HG02759 (cell line): ENCODE measurements at regions not wholly inside any gene's neighbourhood (a gene's known extent, or its start where the extent isn't known, plus 50 kb on each side); places are given as distances from the start of the nearest gene placed in this dataset.

ENCODE experiments used
- ATAC-seq: cut with Tn5 transposase; IDR thresholded peaks from one replicate; pipeline ENCODE4 v1.9.1; 2021; ENCODE audit warnings: mild to moderate bottlenecking, moderate library complexity; ENCODE audit not compliant: unreplicated experiment

DNA sequence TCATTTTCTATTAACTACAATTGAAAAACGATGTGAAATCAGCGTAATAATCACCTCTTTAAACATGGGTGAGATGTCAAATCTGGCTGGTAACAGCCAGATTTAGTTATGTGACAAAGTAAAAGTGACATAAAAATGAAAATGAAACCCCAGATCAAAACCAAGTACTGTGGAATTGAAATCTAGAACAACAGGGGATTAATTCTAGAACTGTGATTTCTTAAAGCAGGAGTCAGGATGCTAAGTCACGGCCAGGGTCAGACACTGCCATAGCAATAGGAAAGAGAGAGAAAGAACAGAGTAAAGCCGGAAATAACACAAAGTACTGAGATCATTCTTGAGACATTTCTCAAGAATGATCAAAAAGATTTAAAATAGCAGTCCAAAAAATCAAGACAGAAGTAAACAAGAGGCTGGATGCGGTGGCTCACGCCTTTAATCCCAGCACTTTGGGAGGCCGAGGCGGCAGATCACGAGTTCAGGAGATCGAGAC, 1183.7 kb upstream of the NXPH2 start:
- no peak for ATAC-seq

DNA sequence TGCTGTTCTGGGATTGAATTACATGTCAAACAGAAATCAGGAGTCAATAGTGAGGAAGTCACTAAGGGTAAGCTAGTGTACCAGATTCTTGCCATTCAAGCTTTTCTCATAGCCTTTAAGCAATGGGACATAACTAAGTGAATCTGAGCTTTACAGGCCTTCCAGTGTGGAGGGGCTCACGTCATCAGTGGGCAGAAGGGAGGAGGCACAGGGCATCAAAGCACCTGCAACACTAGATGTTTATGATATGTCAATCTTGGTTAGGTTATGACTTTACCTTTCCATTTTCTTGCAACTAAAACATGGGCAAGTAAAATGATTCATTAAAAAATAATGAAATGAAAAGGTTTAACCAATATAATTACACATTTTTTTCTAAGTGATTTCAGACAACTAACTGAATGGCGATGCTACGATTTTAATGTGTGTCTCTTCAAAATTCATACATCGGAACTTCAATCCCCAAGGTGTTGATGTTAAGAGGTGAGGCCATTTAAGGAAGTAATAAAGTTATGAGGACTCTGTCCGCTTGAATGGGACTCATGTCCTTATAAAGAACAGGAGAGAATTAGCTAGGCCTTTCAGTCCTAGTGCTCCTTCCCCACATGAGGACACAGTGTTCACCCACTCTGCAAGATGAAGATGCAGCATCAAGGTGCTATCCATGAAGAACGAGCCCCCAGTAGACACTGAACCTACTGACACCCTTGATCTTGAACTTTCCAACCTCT, 1169.2 kb upstream of the NXPH2 start:
- ATAC-seq: no peak

DNA sequence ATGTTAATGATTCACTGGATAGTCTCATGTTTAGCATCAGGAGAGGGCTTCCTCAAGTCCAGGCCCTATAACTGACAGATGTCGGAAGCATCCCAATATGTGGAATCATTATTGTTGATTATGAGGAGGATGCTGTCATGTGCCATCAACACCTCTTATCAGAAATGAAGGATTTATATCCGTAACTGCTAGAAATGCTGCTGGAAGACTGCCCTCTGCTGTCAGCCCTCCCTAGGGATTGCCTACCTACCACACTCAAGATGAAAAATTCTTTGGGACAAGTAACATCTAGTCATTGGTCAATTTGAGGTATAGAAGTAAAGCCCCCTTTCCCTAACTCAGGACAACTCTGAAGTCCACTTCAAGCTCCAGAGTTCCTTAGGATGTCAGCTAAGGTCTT, 1166.5 kb upstream of the NXPH2 start:
- ATAC-seq: no peak

DNA sequence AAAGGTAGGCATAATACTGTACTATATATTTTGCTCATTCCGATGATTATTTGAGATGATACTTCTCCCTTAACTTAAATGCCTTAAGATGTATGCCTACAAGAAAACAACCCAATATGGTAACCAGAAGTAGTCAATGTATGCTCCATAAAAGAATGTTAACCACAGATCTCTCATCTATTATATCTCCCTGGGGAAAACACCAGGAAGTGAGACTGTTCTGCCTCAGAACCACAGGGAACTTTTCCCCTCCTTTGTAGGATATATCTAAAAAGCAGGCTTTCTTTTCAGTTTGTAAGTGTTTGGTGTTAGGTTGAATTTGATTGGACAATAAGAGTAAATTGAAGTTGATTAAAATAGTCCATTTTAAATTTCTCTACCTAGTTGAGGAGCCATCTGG, 1160.5 kb upstream of the NXPH2 start:
- ATAC-seq: no peak

DNA sequence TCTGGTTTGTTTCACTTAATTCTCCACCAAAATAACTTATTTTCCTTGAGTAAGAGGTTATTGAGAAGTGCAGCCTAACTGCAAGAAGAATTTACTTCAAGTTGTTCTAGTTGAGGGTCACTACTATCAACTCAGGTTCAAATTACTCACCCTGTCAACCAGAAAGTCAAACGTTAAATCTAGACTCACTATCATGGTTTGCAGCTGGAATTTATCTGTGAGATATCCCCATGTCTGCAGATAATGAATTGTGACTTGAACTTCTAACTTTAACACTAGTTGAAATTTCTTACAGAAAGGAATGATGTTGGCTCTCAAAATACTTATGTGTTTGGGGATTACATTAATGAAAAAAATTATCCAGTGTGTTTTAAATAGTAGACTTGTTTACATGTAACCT, 1145.7 kb upstream of the NXPH2 start:
- ATAC-seq: no peak

DNA sequence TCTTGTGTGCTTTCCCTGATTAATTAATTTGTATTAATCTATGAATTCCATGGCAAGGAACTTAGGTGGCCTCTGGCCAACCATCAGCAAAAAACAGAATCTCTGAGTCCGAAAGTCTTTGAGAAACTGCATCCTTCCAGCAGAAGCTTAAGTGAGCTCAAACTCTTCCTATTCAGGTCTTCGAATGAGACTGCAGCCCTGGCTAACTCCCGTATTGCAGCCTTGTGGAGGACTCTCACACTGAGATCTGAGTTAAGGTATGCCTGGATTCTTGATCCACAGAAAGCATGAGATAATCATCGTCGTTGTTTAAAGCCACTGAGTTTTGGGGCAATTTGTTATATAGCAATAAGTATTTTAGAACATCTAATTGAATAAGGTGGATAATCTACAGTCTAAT, 1143.9 kb upstream of the NXPH2 start:
- ATAC-seq: no peak

DNA sequence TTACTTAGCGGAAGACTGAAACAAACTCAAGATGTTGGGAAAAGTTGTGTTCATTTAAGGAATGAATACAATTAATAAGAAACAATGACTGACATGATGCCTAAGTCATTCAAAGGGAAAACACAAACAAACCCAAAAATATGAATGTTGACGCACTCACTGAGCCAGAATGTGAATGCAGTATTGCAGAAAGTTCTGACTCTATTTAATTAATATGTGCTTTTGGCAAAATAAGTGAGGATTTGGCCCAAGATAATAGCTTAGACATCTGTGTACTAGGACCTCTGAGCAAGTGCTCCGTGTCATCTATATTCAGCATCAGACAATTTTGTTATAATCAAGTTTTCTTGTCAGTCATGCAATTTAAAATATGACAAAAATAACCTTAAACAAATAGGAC, 1138.8 kb upstream of the NXPH2 start:
- no peak for ATAC-seq

DNA sequence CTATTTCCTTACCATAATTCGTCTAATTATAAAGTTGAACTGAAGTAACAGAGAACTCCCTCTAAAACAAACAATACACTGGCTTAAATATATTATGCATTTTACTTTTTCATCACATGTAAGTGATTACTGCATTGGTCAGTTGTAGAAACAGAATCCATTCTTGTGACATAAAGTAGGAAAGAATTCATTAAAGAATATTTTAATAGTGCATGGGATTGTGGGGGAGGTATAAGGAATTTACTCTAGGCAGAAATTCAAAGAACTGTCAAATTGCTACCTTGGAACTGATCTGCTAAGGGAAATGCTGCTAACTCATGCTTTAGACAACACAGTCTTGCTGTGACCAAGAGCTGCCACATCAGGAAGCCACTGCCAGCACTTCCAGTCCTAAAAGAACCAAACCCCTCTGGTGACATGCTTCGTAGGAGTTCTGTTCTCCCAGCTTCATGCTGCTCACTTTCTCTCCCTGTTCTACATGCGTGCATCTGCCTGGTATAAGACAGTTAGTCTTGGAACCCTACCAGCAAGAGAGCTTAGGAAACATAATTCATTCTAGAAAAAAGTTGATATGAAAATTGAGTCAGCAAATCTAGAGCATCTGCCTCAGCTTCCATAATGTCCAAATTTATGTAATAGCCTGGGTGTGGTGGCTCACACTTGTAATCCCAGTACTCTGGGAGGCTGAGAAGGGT, 1137.6 kb upstream of the NXPH2 start:
- ATAC-seq: no peak

DNA sequence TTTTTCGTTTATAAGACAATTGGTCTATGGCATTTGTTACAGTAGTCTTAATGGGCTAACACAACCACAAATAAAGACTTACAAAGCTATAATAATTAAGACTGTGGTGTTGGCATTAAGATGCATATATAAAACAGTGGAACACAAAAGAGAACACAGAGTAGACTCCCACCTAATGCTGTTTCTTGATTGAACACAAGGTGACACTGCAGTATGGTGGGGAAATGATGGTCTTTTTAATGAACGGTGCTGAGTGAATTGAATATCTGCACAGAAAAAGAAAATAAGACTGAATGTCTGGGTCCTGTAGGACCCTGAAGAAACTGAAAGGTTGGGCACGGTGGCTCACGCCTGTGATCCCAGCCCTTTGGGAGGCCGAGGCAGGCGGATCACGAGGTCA, 1136.6 kb upstream of the NXPH2 start:
- no peak for ATAC-seq

DNA sequence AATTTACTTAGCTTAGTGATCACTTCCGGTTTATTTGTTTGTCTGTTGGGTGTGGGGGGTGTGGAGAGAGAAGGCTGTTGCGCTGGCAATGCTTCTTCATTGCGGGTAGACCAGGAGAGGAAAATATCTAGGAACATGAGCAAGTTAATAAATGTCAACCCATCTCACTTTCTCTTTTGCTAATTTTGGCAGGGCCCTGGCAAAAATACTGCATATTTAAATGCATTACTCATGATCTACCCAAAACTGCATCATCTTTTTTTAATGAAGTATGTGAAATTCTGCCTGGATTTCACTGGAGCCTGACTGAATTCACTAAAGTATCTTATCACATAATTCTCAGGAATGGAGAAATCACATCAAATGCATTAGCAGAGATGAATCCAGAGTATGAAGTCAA, 1131.0 kb upstream of the NXPH2 start:
- ATAC-seq: no peak

DNA sequence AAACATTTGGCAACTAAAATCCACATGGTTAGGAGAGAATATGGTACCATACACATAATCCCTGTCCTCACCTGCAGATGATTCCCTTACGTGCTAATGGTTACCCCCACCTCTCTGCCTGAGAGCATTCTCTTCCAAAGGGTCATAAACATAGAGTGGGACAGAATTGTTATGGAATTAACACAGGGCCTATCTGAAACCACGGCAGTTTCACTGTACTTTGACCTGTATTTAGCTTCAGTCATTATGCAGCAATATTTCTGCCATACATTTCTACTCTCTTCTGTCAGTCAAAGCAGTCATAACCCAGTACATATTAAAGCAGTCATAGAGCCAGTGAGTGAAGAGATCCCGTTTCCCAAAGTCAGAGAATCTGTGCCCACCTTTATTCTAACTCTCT, 1128.9 kb upstream of the NXPH2 start:
- no peak for ATAC-seq

DNA sequence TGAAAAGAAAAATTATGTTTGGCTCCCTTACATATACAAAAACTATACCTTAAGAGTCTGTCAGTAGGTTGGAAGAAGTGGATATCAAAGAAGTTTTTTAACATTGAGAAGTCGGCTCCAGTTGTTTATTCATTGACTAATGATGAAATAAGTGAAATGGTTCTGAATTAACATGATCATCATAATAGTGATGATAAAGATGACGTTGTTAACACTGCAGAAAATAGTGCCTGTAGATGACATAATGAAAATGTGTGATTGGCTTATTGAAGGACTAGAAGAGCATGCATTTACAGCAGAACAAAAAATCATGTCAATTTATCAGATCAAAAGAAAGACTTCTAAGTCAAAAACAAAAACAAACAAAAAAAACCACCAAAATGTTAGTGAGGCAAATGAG, 1125.4 kb upstream of the NXPH2 start:
- no peak for ATAC-seq

DNA sequence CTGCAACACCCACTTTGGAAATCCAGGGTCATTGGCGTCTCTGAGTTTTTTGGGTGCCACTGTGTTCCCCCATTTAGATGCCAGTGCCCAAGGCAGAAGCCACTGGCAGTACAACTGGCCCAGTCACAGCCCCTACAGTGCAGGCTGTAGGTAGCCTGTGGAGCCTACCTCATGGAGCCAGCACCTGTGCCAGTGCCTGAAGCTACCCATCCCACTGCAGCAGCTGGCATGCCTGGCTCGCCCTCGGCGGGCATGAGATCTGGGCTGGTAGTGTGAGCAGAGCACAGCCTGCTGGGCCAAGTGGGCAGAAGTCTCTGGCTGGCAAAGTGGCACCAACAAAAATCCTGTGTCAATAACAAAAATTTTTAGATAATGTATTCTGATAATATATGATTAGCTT, 1111.4 kb upstream of the NXPH2 start:
- ATAC-seq: no peak

DNA sequence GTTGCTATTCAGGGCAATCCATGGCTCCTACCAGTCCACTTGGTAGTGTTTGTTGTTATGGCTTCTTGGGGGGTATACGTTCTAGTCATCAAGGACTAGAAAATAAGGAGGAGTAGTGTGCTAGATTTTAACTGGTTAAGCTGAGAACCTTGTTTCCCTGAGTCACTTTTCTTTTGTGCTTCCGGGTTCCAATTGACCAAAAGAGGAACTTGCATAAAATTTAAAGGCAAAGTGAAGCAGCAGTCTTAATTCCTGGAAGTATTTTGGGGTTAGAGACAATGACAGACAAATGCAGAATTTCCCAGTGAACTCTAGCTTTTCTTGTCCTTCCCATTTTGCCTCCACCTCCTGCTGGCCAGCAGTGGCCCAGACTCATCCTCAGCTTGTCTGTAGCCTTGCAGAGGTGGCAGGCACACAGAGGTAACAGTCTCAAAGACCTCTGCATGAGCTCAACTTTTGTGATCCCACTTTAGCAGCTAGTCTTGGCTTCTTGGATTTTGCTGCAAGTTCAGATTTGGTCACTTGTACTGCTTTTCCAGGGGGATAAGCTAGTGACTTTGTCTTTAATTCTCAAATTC, 1105.8 kb upstream of the NXPH2 start:
- no peak for ATAC-seq

DNA sequence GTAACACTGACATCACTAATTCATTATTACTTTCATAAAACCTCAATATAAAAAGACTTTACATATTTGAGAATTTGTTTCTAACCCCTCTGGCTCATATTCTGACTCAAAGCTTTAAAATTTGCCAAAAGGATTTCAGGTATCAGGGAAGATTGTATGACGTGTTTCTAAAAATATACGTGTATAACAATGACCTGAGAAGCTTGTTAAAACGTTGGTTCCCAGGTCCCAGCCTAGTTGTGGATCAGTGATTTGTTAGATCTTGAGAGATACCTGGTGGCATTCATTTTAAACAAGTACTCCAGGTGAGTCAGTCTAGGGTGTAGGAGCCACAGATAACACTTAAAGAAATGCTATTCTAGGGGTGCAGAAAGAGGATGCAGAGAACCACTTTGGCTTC, 1096.8 kb upstream of the NXPH2 start:
- no peak for ATAC-seq

DNA sequence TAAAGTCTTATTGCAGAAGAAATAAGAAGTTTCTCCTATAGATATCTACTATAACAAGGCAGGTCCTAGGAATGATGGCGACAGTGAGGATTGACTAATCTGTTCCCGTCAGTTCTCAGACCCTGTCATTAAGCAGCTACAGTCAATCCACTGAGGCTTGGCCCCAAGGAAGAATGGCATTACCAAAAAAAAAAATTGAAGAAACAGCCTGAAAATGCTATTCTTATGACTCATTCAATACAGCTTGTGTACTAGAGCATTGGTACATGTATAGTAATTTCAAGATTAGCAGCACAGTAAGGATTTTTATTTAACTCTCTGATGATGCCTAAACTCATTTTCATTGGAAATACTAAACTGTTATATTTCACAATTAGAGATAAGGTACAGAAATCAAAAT, 1096.1 kb upstream of the NXPH2 start:
- no peak for ATAC-seq

DNA sequence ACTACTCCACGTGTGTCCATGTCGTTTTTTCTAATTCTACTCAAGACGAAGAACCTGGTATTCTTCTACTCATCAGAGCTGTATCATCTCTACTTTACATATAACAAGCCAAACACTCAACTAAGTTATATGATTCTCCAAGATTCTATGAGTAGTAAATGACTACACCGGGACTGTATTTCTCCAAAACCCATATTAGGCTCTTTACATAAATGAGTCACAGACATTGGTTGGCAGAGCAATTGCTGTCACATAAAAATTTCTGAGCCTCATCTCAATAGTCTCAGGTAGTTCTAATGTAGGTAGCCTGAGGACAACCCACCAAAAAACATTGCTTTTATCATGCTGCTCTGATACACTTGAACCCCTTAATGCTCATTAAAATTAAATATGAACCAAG, 1092.3 kb upstream of the NXPH2 start:
- ATAC-seq: no peak

DNA sequence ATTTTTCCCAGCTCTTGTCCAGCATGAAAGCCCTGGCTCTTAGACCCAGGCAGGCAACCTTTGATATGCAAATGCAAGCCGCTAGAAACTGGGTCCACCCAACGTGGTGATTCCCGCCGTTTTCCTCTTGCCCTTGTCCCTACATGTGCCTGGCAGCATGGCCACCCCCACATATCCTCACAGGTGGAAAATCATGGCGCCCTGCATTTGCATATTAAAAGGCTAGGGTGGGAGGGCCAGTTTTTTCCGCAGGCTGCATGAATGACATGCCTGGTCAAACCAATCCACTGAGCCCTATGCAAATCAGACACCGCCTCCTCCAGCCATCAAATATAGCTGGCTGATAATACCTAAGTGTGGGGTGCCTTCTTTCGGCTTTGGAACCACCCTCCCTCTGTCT, 1091.8 kb upstream of the NXPH2 start:
- no peak for ATAC-seq

DNA sequence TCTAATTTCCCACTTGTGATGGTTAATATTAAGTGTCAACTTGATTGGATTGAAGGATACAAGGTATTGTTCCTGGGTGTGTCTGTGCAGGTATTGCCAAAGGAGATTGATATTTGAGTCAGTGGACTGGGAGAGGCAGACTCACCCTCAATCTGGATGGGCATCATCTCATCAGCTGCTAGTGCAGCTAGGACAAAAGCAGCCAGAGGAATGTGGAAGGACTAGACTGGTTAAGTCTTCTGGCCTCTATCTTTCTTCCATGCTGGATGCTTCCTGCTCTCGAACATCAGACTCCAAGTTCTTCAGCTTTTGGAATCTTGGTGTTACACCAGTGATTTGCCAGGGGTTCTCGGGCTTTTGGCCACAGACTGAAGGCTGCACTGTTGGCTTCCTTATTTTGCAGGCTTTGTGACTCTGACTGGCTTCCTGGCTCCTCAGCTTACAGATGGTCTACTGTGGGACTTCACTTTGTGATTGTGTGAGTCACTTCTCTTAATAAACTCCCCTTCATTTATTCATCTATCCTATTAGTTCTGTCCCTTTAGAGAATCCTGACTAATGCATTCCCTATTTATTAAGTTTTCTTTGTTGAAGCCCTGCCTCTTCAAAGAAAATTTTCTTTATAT, 1087.5 kb upstream of the NXPH2 start:
- no peak for ATAC-seq

DNA sequence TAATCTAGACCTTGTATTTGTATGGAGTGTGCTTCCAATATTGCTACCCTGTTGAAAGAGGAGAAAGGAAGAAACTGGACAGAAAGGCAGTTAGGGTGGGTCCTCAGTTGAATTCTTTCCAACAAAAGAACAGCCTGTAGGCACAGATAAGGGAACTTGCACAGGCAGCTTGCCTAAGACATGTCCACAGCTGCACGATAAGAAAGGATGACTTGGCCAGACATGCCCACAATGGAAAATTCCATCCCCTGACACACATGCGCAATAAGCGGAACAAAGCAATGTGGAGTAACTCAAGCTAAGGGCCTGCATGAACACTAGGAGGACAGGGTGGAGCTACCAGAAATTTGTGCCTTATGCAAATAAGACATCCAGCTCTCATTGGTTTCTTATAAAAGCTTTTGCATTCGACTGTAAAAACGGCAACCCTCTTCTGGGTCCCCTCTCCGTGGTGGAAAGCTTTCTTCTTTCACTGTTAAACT, 1084.7 kb upstream of the NXPH2 start:
- no peak for ATAC-seq

DNA sequence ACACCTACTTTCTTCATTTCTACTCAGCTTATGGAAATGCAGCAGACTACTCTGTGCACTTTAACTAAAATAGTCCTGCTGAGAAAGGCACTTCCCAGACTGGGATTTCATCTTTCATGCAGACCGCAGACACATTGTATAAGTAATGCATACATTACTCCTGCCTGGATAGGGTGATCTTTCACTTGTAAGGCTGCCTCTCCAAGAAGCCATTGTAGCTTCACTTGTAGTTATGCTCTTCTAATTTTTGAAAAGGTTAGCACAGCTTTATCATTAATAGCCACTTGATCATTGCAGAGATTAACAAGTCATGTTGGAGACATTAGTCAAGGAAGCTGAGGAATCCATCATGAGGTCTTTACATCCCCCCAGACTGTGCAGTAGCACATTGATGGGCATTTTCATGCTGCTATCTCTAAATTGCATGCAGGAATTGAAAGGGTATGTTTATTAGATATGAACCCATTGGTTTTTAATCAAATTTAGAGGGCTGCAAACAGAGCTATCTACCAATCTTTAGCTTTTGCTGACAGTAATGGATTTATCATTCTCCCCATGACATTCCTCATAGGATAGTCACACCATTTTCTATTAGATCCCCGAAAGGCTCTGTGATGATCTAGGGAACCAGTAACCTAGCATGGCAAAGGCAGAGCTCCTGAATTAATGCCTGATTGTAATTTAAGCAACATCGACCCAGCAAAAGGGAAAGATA, 1074.7 kb upstream of the NXPH2 start:
- no peak for ATAC-seq
